ENCODE measurements at regions not wholly inside any gene's neighbourhood (a gene's known extent, or its start where the extent isn't known, plus 50 kb on each side); places are given as distances from the start of the nearest gene placed in this dataset.

DNA sequence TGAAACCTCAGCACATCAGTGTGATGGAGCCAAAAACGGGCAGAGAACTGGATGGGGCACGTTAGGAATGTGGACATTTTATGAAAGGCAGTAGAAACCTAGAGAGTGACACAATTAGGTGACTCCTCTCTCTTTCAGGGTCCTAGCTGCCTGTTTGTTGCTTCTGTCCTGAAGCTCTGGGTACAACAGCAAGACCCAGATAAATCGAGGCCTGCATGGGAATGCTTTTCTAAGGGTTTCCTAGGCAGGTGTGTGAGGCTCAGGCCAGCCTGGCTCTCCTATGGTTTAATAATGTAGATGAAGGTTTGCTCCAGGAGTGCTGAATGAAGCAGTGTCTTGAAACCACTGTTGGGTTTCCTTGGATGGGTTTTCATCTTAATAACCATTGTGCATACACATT is 517.1 kb upstream of the RAB6C start:
- TF ChIP-seq, protein P1, sequence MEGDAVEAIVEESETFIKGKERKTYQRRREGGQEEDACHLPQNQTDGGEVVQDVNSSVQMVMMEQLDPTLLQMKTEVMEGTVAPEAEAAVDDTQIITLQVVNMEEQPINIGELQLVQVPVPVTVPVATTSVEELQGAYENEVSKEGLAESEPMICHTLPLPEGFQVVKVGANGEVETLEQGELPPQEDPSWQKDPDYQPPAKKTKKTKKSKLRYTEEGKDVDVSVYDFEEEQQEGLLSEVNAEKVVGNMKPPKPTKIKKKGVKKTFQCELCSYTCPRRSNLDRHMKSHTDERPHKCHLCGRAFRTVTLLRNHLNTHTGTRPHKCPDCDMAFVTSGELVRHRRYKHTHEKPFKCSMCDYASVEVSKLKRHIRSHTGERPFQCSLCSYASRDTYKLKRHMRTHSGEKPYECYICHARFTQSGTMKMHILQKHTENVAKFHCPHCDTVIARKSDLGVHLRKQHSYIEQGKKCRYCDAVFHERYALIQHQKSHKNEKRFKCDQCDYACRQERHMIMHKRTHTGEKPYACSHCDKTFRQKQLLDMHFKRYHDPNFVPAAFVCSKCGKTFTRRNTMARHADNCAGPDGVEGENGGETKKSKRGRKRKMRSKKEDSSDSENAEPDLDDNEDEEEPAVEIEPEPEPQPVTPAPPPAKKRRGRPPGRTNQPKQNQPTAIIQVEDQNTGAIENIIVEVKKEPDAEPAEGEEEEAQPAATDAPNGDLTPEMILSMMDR (IDR thresholded peaks at IDR 0.05 in 4 of 5, conservative IDR thresholded peaks at IDR 0.05 in 1 of 5) = no peak
- no peak for TF ChIP-seq POLR2A (IDR thresholded peaks at IDR 0.05)
